HL-60 (cell line): ENCODE measurements at regions not wholly inside any gene's neighbourhood (a gene's known extent, or its start where the extent isn't known, plus 50 kb on each side); places are given as distances from the start of the nearest gene placed in this dataset.

Experiments
- DNase-seq, 2 experiments: peaks; one replicate each; pipeline ENCODE4 v3.0.0-alpha.2; 2010 to 2020; ENCODE audit warnings: low read depth in 1 of 2, low spot score in 1 of 2
- H3K27ac ChIP-seq: fragments of 250-450 bp; sonication (Bioruptor Pico); replicated peaks from 2 replicates; pipeline ENCODE4 v1.5.1; 2020; ENCODE audit warnings: mild to moderate bottlenecking, moderate library complexity
- H3K27me3 ChIP-seq: fragments of 250-450 bp; sonication (Bioruptor Pico); 2 replicates; pipeline ENCODE4 v1.5.1; 2021; ENCODE audit warnings: mild to moderate bottlenecking, moderate library complexity; ENCODE audit not compliant: insufficient read depth, poor library complexity, severe bottlenecking
- H3K4me3 ChIP-seq: replicated peaks from 2 replicates; pipeline ENCODE4 v1.5.1; 2011; ENCODE audit warnings: mild to moderate bottlenecking, control low read depth, low read length; ENCODE audit not compliant: insufficient read depth
- CTCF ChIP-seq: IDR thresholded peaks from one replicate; pipeline ENCODE4 v1.5.1; 2011; ENCODE audit warnings: low read length, control low read depth, inconsistent platforms; ENCODE audit not compliant: insufficient read depth
- GABPA ChIP-seq: IDR thresholded peaks from 2 replicates; pipeline ENCODE4 v1.6.1; 2012; ENCODE audit warnings: low read depth
- POLR2AphosphoS5 ChIP-seq: IDR thresholded peaks from 2 replicates; pipeline ENCODE4 v1.6.1; 2012; ENCODE audit warnings: low read depth
- SPI1 ChIP-seq: IDR thresholded peaks from 2 replicates; pipeline ENCODE4 v1.6.1; 2012; ENCODE audit warnings: low read depth, mild to moderate bottlenecking, borderline replicate concordance
- TF ChIP-seq, protein P1 (sequence below): IDR thresholded peaks from 2 replicates; pipeline ENCODE4 v1.6.1; 2012; ENCODE audit warnings: low read depth; ENCODE audit not compliant: insufficient replicate concordance

DNA sequence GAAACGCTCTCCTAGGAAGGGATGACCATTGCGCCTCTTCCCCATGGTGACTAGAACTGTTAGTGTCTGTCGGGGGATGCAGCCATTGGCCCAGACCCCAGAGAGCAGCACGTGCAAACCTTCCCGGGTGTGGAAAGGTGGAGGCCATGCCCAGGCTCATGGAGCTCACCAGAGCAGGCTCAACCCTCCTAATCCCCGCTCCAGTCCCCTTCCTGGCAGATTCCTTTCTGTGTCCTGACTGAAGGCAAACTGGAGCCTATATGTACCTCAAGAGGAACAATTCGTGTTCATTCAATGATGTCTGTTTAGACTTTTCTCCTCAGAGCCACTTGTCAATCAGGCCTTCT is 94.4 kb downstream of the RHOB start:
- DNase-seq: no peak
- H3K4me3 ChIP-seq: no peak overlapping the region
- no peak for TF ChIP-seq CTCF
- no peak for TF ChIP-seq GABPA
- TF ChIP-seq POLR2AphosphoS5: no peak
- no peak for TF ChIP-seq SPI1
- TF ChIP-seq, protein P1, sequence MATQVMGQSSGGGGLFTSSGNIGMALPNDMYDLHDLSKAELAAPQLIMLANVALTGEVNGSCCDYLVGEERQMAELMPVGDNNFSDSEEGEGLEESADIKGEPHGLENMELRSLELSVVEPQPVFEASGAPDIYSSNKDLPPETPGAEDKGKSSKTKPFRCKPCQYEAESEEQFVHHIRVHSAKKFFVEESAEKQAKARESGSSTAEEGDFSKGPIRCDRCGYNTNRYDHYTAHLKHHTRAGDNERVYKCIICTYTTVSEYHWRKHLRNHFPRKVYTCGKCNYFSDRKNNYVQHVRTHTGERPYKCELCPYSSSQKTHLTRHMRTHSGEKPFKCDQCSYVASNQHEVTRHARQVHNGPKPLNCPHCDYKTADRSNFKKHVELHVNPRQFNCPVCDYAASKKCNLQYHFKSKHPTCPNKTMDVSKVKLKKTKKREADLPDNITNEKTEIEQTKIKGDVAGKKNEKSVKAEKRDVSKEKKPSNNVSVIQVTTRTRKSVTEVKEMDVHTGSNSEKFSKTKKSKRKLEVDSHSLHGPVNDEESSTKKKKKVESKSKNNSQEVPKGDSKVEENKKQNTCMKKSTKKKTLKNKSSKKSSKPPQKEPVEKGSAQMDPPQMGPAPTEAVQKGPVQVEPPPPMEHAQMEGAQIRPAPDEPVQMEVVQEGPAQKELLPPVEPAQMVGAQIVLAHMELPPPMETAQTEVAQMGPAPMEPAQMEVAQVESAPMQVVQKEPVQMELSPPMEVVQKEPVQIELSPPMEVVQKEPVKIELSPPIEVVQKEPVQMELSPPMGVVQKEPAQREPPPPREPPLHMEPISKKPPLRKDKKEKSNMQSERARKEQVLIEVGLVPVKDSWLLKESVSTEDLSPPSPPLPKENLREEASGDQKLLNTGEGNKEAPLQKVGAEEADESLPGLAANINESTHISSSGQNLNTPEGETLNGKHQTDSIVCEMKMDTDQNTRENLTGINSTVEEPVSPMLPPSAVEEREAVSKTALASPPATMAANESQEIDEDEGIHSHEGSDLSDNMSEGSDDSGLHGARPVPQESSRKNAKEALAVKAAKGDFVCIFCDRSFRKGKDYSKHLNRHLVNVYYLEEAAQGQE: no peak
- no peak overlapping the region for H3K27ac ChIP-seq
- peaks cover 3% of the 10 kb centered on the region for H3K27me3 ChIP-seq

- Histone ChIP-seq H3K27ac (no peak overlapping the region), H3K27me3 (peaks cover 3% of the 10 kb centered on the region), H3K4me3 (no peak overlapping the region)
- no peak for DNase-seq
- TF ChIP-seq GABPA: no peak
- no peak for TF ChIP-seq SPI1
- TF ChIP-seq, protein P1: no peak
- no peak for TF ChIP-seq POLR2AphosphoS5
- no peak for TF ChIP-seq CTCF
These were observed 94.8 kb downstream of the RHOB start for GRCh38 chr2:20541651-20542050.

GRCh38 chr2:20542269-20542668 is 95.4 kb downstream of the RHOB start:
- no peak for DNase-seq
- TF ChIP-seq SPI1 (no peak), CTCF (no peak), GABPA (no peak), POLR2AphosphoS5 (no peak)
- TF ChIP-seq, protein P1: no peak
- H3K27me3 ChIP-seq: peaks cover 3% of the 10 kb centered on the region
- no peak overlapping the region for H3K27ac ChIP-seq
- no peak overlapping the region for H3K4me3 ChIP-seq
